Skeletal muscle tissue (tissue), 3 donors: ENCODE measurements at regions not wholly inside any gene's neighbourhood (a gene's known extent, or its start where the extent isn't known, plus 50 kb on each side); places are given as distances from the start of the nearest gene placed in this dataset.

Experiments
- H3K27ac ChIP-seq: one replicate; pipeline ENCODE4 v1.7.0; 2013; ENCODE audit warnings: mild to moderate bottlenecking, low read depth, low read length, inconsistent platforms
- H3K27me3 ChIP-seq, 3 donors: one replicate each; pipeline ENCODE4 v1.7.0; 2013; ENCODE audit warnings: low read length in 3 of 3; ENCODE audit not compliant: control insufficient read depth in 3 of 3, insufficient read depth in 3 of 3
- H3K36me3 ChIP-seq, 3 donors: one replicate each; pipeline ENCODE4 v1.7.0; 2013; ENCODE audit warnings: low read length in 3 of 3; ENCODE audit not compliant: control insufficient read depth in 3 of 3, insufficient read depth in 3 of 3
- H3K4me1 ChIP-seq, 3 donors: one replicate each; pipeline ENCODE4 v1.7.0; 2013; ENCODE audit warnings: low read length in 3 of 3, mild to moderate bottlenecking in 3 of 3; ENCODE audit not compliant: control insufficient read depth in 3 of 3, insufficient read depth in 3 of 3
- H3K4me3 ChIP-seq, 3 donors: one replicate each; pipeline ENCODE4 v1.7.0; 2013; ENCODE audit warnings: low read length in 3 of 3
- H3K9ac ChIP-seq, 3 donors: one replicate each; pipeline ENCODE4 v1.7.0; 2013; ENCODE audit warnings: low read length in 3 of 3, mild to moderate bottlenecking in 3 of 3, moderate library complexity in 2 of 3, low read depth in 1 of 3
- H3K9me3 ChIP-seq, 3 donors: one replicate each; pipeline ENCODE4 v1.7.0; 2013; ENCODE audit warnings: low read length in 3 of 3; ENCODE audit not compliant: control insufficient read depth in 3 of 3
- donor health status: Osteomylitis.

GRCh38 chrX:125405339-125405738 lies 85.7 kb downstream of the TEX13C start:
- no peak overlapping the region for H3K9ac ChIP-seq
- no peaks in the 10 kb centered on the region for H3K27me3 ChIP-seq
- no peaks in the 10 kb centered on the region for H3K9me3 ChIP-seq
- no peaks in the 10 kb centered on the region for H3K36me3 ChIP-seq
- H3K4me1 ChIP-seq: no peaks in the 10 kb centered on the region
- no peak overlapping the region for H3K4me3 ChIP-seq
- no peak overlapping the region for H3K27ac ChIP-seq

- Histone ChIP-seq H3K36me3 (no peaks in the 10 kb centered on the region), H3K9ac (no peak overlapping the region), H3K27me3 (no peaks in the 10 kb centered on the region), H3K27ac (no peak overlapping the region), H3K9me3 (no peaks in the 10 kb centered on the region), H3K4me3 (no peak overlapping the region), H3K4me1 (no peaks in the 10 kb centered on the region)
Measured at GRCh38 chrX:125407314-125407713, 87.6 kb downstream of the TEX13C start.

- Histone ChIP-seq H3K9ac (no peak overlapping the region), H3K4me3 (no peak overlapping the region), H3K27me3 (no peaks in the 10 kb centered on the region), H3K27ac (no peak overlapping the region), H3K36me3 (no peaks in the 10 kb centered on the region), H3K9me3 (no peaks in the 10 kb centered on the region), H3K4me1 (no peaks in the 10 kb centered on the region)
Measured at GRCh38 chrX:125420809-125421208, 101.1 kb downstream of the TEX13C start.

- H3K27me3 ChIP-seq: no peaks in the 10 kb centered on the region
- H3K9me3 ChIP-seq: no peaks in the 10 kb centered on the region
- no peak overlapping the region for H3K27ac ChIP-seq
- no peaks in the 10 kb centered on the region for H3K36me3 ChIP-seq
- H3K4me1 ChIP-seq: no peaks in the 10 kb centered on the region
- no peak overlapping the region for H3K9ac ChIP-seq
- H3K4me3 ChIP-seq: no peak overlapping the region
Measured at GRCh38 chrX:125422986-125423385, 103.3 kb downstream of the TEX13C start.

- Histone ChIP-seq H3K4me1 (no peaks in the 10 kb centered on the region), H3K36me3 (no peaks in the 10 kb centered on the region), H3K27ac (no peak overlapping the region), H3K4me3 (no peak overlapping the region), H3K9me3 (no peaks in the 10 kb centered on the region), H3K9ac (no peak overlapping the region), H3K27me3 (no peaks in the 10 kb centered on the region)
Measured at GRCh38 chrX:125424536-125424935, 104.9 kb downstream of the TEX13C start.

- H3K36me3 ChIP-seq: no peaks in the 10 kb centered on the region
- H3K9me3 ChIP-seq: peaks cover 0 to 3% (median 0%) of the 10 kb centered on the region in 3 donors
- H3K4me3 ChIP-seq: no peak overlapping the region
- no peak overlapping the region for H3K27ac ChIP-seq
- H3K4me1 ChIP-seq: no peaks in the 10 kb centered on the region
- no peak overlapping the region for H3K9ac ChIP-seq
- no peaks in the 10 kb centered on the region for H3K27me3 ChIP-seq
Measured at GRCh38 chrX:125436855-125437254, 117.2 kb downstream of the TEX13C start.

- Histone ChIP-seq H3K27me3 (no peaks in the 10 kb centered on the region), H3K36me3 (no peaks in the 10 kb centered on the region), H3K9ac (no peak overlapping the region), H3K4me1 (no peaks in the 10 kb centered on the region), H3K27ac (no peak overlapping the region), H3K4me3 (no peak overlapping the region), H3K9me3 (peaks cover 0 to 3% (median 0%) of the 10 kb centered on the region in 3 donors)
Measured at GRCh38 chrX:125439194-125439849, 119.7 kb downstream of the TEX13C start.

GRCh38 chrX:125444659-125445058 lies 125.0 kb downstream of the TEX13C start:
- Histone ChIP-seq H3K27me3 (no peaks in the 10 kb centered on the region), H3K4me1 (no peaks in the 10 kb centered on the region), H3K9ac (no peak overlapping the region), H3K36me3 (no peaks in the 10 kb centered on the region), H3K4me3 (no peak overlapping the region), H3K9me3 (no peaks in the 10 kb centered on the region), H3K27ac (no peak overlapping the region)

- Histone ChIP-seq H3K36me3 (no peaks in the 10 kb centered on the region), H3K4me3 (no peak overlapping the region), H3K9me3 (no peaks in the 10 kb centered on the region), H3K27me3 (no peaks in the 10 kb centered on the region), H3K4me1 (no peaks in the 10 kb centered on the region), H3K27ac (no peak overlapping the region), H3K9ac (no peak overlapping the region)
Measured at GRCh38 chrX:125475482-125475881, 155.8 kb downstream of the TEX13C start.

GRCh38 chrX:125492439-125492838 lies 172.8 kb downstream of the TEX13C start:
- no peaks in the 10 kb centered on the region for H3K9me3 ChIP-seq
- H3K27ac ChIP-seq: no peak overlapping the region
- no peaks in the 10 kb centered on the region for H3K36me3 ChIP-seq
- H3K4me1 ChIP-seq: no peaks in the 10 kb centered on the region
- no peaks in the 10 kb centered on the region for H3K27me3 ChIP-seq
- no peak overlapping the region for H3K4me3 ChIP-seq
- no peak overlapping the region for H3K9ac ChIP-seq
